OCI-LY3 (cell line): ENCODE measurements at regions not wholly inside any gene's neighbourhood (a gene's known extent, or its start where the extent isn't known, plus 50 kb on each side); places are given as distances from the start of the nearest gene placed in this dataset.

Experiments
- CTCF ChIP-seq: fragments of 200-600, 300-600 bp; sonication (generic); IDR thresholded peaks from 2 replicates; pipeline ENCODE4 v1.5.1; 2014; ENCODE audit warnings: antibody characterized with exemption, low read length, low read depth
- EZH2phosphoT487 ChIP-seq: fragments of 200-600 bp; shearing (Covaris generic); IDR thresholded peaks from 2 replicates; pipeline ENCODE4 v1.6.1; 2018; ENCODE audit warnings: antibody characterized with exemption, mixed run types, low read depth

DNA sequence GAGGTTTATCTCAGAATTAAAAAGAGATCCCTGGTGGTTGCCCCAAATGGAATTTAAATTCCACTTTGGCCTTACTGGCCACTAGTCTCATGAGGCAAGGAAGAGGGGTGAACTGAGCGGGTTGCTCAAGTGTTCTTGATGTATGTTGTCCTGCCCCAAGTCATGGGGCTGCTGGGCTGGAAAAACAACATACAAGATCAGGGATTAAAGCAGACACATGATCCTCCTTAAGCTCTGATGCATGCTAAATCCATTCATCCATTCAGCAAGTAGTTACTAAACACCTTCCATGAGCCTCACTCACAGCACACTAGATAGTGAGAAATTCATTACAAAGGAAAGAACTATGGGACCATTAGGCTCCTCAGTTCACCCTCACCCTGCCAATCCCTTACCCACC is 196.3 kb downstream of the MREG start:
- TF ChIP-seq CTCF (no peak), EZH2phosphoT487 (no peak)
